Myocyte (in vitro differentiated cells): ENCODE measurements at regions not wholly inside any gene's neighbourhood (a gene's known extent, or its start where the extent isn't known, plus 50 kb on each side); places are given as distances from the start of the nearest gene placed in this dataset.
"Not testable (repeated sequence)": the region's sequence is repeated elsewhere in the genome, so short reads cannot be mapped to it uniquely, and the experiment has no call there.

Experiments used
- DNase-seq: peaks from one replicate; pipeline ENCODE4 v3.0.0-alpha.2; 2012; ENCODE audit warnings: low read depth

DNA sequence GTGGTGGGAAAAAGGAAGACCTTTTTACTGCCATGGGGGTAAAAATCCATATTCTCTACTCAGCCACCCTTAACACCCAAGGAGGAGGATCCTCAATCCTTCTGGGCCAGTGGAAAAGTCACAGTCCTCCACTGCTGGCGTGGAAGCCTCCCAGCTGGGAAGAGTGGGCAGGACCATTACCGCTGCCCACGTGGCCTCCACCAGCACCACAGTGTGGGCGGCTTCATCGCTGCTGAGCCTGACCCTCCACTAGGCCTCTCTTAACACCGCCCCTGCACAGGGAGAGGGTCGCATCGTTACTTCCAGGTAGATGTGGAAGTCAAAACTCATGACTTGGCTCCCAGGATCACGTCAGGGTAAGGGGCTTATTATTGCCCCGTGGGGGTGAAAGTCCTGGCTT lies 656.5 kb downstream of the SUCLG1 start:
- DNase-seq, result no peak

GRCh38 chr2:83795777-83796176 lies 663.3 kb downstream of the SUCLG1 start:
- no peak for DNase-seq

DNA sequence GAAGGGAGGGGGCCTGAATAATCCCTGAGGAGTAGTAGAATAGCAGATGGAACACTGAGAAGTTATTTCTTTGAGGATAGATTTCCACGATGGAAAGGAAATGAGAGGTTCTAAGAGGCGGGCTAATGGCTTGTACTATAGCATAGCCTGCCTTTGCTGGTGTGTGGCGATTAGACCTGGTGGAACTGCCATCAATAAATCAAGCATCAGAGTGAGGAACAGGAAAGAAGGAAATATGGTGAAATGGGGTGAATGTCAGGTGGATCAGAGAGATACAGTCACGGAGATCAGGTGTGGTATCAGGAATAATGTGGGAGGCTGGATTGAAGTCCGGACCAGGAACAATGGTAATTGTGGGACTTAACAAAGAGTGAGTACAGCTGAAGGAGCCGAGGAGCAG lies 668.6 kb downstream of the SUCLG1 start:
- DNase-seq, result not testable (repeated sequence)

DNA sequence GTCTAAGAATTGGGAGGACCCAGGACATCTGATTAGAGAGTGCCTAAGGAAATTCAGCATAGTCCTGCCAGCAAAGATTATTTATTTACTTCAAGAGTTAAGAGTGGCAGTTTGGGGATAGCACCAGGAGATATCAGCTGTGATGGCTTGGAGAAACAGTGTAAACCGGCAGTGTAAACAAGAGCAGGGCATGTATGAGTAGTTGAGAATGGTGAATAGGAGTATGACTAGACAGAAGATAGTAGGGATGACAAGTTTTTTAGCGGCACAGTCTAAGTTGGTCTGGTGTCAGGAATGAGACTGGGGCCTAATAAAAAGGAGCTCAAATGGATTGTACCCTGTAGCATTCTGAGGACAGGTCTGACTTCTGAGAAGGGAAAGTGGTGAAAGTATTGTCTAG lies 669.4 kb downstream of the SUCLG1 start:
- not testable (repeated sequence) for DNase-seq

- not testable (repeated sequence) for DNase-seq
These were observed 670.0 kb downstream of the SUCLG1 start for GRCh38 chr2:83788938-83789566.

GRCh38 chr2:83787189-83787588 lies 671.9 kb downstream of the SUCLG1 start:
- DNase-seq, result no peak

GRCh38 chr2:83786140-83786539 lies 672.9 kb downstream of the SUCLG1 start:
- no peak for DNase-seq

- DNase-seq, result no peak
These were observed 674.1 kb downstream of the SUCLG1 start for GRCh38 chr2:83784947-83785346.

DNA sequence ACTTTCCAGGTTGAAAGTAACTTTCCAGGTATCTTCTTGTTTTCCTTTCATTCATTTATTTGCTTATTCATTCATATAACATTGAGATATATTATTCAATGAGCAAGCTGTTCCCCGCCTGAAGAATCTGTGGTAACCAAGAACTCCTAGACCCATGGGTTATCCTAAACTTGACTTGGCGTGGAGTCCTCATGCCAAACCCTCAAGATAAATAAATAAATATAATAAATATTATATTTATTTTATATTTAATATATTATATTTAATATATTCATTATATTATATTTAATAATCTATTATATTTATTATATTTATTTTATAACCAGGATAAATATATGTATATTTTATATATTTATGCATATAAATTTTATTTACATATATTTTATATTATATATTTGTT lies 674.8 kb downstream of the SUCLG1 start:
- DNase-seq, result no peak

- DNase-seq, result no peak
These were observed 677.0 kb downstream of the SUCLG1 start for GRCh38 chr2:83782122-83782521.

- DNase-seq, result no peak
These were observed 694.6 kb downstream of the SUCLG1 start for GRCh38 chr2:83764447-83765005.

DNA sequence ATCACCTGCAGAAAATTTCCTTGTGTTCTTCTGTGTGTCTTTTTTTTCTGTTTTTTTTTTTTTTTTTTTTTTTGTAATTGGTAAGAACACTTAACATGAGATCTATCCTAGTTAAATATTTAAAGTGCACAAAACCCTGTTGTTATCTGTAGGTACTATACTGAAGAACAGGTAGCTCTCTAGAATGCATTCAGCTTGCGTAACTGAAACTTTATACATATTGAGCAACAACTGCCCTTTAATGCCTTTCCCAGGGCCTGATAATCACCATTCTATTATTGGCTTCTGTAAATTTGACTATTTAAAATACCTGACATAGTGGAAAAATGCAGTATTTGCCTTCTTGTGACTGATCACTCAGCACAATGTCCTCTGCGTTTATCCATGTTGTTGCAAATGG lies 701.8 kb downstream of the SUCLG1 start:
- DNase-seq, result no peak

GRCh38 chr2:83756219-83756618 lies 702.9 kb downstream of the SUCLG1 start:
- DNase-seq, result no peak

DNA sequence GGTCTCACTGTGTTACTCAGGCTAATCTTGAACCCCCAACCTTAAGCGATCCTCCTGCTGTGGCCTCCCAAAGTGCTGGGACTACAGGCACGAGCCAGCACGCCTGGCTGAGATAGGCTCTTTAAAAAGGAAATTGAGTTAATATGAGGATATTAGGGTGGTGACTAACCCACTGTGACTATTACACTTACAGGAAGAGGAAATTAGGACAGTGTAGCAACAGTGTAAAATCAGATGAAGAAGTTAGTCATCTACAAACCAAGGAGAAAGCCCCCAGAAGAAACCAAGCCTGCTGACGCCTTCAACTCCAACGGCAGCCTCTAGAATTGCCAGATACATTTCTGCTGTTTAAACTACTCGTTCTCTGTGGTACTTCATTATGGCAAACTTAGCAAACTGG lies 711.9 kb downstream of the SUCLG1 start:
- no peak for DNase-seq

DNA sequence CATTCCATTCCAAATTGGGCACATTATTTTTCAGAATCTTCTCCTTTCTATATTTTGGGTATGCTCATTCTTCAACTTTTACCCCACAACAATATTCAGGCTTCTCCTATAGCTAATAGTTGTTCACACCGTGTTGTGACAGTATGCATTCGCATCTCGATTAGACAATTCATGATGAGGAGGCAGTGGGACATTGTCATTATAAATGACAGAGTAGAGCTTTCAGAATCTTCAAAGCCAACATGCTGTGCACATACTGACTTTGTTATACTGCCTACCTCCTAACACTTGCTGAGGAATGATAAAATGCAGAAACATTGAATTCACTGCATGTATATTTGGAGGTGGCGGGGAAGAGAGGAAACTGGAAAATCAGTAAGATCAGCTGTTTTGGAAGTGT lies 714.2 kb downstream of the SUCLG1 start:
- no peak for DNase-seq

- peak; percentile 34 for DNase-seq
These were observed 716.8 kb downstream of the SUCLG1 start for GRCh38 chr2:83742117-83742782.

GRCh38 chr2:83730223-83730622 lies 728.9 kb downstream of the SUCLG1 start:
- peak; percentile 0 for DNase-seq

DNA sequence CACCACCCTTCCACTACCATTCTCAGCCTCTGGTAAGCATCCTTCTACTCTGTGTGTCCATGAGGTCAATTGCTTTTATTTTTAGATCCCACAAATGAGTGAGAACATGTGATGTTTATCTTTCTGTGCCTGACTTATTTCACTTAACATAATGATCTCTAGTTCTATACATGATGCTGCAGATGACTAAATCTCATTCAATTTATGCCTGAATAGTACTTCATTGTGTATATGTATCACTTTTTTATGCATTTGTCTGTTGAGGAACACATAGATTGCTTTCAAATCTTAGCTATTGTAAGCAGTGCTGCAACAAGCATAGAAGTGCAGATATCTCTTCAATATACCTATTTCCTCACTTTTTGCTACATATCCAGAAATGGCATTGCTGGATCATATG lies 733.3 kb downstream of the SUCLG1 start:
- peak; percentile 2 for DNase-seq

DNA sequence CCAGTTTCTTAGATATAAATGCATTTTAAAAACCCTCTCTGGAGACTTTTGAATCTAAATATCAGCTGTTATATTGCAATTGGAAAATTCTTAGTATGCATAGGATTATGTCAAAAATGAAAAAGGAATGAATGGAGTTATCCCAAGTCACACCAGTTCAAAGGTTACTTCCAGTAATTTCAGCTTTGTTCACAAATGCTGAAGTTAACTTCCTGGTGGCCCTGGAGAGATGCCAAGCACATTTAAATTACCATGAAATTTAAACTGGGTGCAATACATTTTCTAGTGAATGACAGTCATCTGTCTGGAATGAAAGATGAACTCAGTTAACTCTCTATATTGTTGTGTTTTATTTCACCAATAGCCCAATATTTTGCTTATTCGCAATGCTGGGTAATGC lies 753.9 kb downstream of the SUCLG1 start:
- DNase-seq, result no peak

DNA sequence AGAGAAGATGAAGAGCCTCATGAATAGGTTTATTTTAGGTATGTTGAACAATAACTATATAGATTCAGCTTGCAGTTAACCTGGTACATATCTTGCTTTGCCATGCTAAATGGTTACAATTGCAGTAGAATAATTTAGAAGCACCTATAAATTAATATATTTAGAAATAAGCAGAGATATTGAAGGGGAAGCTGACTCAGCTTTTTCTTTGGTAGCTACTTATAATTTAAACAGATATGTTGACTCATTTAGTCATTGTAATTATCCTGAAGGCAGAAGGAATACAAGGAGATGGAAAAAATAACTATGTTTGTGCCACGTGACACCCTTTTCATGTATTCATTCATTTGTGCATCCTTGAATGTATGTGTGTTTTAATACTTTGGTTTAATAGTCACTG lies 755.5 kb downstream of the SUCLG1 start:
- no peak for DNase-seq

GRCh38 chr2:83696838-83697237 lies 762.2 kb downstream of the SUCLG1 start:
- peak; percentile 2 for DNase-seq

DNA sequence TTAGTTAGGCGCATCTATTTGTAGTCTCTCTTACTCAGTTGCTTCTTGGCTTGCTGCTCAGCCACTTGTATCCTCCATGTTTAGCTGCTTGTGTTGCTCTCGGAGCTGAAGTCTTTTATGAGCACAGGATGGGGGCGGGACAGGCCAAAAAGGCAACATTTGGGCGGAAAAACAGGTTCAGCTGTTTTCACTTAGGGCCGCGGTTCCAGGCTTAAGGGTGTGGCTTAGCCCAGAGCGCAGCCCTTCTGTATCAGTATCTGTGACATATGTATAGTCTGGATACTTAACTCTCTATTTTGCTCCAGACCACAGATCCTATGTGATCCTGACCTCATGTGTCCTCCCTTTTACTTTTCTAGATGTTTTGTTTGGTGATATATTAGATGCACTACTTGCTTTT lies 763.5 kb downstream of the SUCLG1 start:
- DNase-seq, result no peak

DNA sequence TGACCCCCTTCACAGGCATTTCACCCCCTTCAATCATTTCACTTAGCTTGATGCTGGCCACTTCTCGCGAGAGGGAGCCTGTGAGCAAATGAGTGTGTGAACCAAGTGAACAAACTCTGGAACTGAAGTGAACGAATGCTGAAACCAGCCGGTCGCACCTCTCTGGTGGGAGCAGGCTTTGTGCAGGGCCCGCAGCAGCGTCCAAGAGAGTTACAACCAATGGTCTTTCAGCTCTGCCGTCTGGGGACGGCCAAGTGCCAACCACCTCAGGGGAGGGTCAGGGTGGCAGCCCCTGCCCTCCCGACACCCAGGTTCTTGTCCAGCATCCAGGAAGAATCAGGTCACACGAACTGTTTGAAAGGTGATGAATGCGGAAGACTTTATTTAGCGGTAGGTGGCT lies 764.0 kb downstream of the SUCLG1 start:
- no peak for DNase-seq
